ENCODE measurements at regions not wholly inside any gene's neighbourhood (a gene's known extent, or its start where the extent isn't known, plus 50 kb on each side); places are given as distances from the start of the nearest gene placed in this dataset.

- TF ChIP-seq CTCF (IDR thresholded peaks at IDR 0.05) (no peak), POLR2A (IDR thresholded peaks at IDR 0.05) (no peak)
These were observed 160.8 kb downstream of the PMAIP1 start for GRCh38 chr18:60060578-60060977.

Data from adrenal gland (tissue), 5 donors.